Progenitor cell of endocrine pancreas (in vitro differentiated cells): ENCODE measurements at regions not wholly inside any gene's neighbourhood (a gene's known extent, or its start where the extent isn't known, plus 50 kb on each side); places are given as distances from the start of the nearest gene placed in this dataset.

Source experiments
- DNase-seq: peaks from one replicate; pipeline ENCODE4 v3.0.0; 2021; ENCODE audit warnings: low spot score; ENCODE audit not compliant: unreplicated experiment
- H3K27ac Mint-ChIP-seq: 2 replicates; pipeline ENCODE4 v1.8.0; 2021; ENCODE audit warnings: mild to moderate bottlenecking, moderate library complexity, mixed read lengths
- H3K27me3 Mint-ChIP-seq: 2 replicates; pipeline ENCODE4 v1.8.0; 2021; ENCODE audit warnings: mixed read lengths
- H3K36me3 Mint-ChIP-seq: 2 replicates; pipeline ENCODE4 v1.8.0; 2022; ENCODE audit warnings: mixed read lengths; ENCODE audit not compliant: insufficient read depth
- H3K4me1 Mint-ChIP-seq: 2 replicates; pipeline ENCODE4 v1.8.0; 2021; ENCODE audit warnings: low read depth, mixed read lengths
- H3K4me3 Mint-ChIP-seq: 2 replicates; pipeline ENCODE4 v1.8.0; 2021; ENCODE audit warnings: low read depth, mild to moderate bottlenecking, moderate library complexity, mixed read lengths
- H3K9me3 Mint-ChIP-seq: 2 replicates; pipeline ENCODE4 v1.8.0; 2021; ENCODE audit warnings: low read depth, mixed read lengths
- TF ChIP-seq, protein P1 (sequence below): fragments of 200-600 bp; sonication (generic); IDR thresholded peaks from one replicate; pipeline ENCODE4 v1.5.0; 2021; ENCODE audit warnings: antibody characterized with exemption, mild to moderate bottlenecking; ENCODE audit not compliant: unreplicated experiment

DNA sequence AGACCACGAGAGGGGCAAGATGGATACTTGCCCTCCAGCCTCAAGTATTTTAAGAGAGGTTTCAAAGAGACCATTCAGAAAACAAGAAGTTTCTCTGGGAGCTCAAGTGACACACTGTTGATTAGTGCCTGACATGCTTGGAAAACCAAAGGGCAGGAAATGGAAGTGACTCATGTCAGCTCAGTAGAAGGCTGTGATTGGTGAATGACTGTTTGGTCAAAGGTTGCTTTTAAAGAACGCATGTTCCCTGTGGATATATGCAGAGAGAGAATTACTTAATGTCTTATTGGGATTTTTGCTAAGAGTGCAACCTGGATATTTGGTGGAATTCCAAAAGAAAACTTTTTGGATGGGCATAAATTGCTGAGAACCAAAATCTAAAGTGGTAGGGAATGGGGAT lies 549.9 kb downstream of the XIRP2 start:
- Mint-ChIP-seq H3K4me1 (no peaks in the 10 kb centered on the region), H3K36me3 (peaks cover 6% of the 10 kb centered on the region), H3K4me3 (no peak overlapping the region), H3K9me3 (no peaks in the 10 kb centered on the region), H3K27me3 (no peaks in the 10 kb centered on the region), H3K27ac (no peak overlapping the region)
- TF ChIP-seq, protein P1, sequence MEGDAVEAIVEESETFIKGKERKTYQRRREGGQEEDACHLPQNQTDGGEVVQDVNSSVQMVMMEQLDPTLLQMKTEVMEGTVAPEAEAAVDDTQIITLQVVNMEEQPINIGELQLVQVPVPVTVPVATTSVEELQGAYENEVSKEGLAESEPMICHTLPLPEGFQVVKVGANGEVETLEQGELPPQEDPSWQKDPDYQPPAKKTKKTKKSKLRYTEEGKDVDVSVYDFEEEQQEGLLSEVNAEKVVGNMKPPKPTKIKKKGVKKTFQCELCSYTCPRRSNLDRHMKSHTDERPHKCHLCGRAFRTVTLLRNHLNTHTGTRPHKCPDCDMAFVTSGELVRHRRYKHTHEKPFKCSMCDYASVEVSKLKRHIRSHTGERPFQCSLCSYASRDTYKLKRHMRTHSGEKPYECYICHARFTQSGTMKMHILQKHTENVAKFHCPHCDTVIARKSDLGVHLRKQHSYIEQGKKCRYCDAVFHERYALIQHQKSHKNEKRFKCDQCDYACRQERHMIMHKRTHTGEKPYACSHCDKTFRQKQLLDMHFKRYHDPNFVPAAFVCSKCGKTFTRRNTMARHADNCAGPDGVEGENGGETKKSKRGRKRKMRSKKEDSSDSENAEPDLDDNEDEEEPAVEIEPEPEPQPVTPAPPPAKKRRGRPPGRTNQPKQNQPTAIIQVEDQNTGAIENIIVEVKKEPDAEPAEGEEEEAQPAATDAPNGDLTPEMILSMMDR: no peak
- DNase-seq: no peak

DNA sequence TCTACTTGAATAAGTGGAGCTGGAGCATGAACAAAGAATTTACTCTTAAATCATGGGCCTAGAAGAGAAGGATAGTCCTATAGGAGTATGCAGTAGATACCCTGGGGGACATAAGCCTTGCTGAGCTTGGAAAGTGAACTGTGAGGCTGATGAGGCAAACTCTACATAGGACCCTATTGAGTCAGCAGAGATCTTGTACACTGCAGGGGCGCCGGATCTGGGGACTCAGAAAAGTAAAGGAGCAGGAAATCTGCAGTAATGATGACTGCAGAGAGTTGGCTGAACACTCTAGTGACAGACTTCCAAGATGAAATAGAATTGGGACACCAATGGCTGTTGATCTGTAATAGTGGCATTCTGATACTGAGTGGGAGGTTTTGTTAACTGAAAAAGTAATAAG lies 543.7 kb downstream of the XIRP2 start:
- Mint-ChIP-seq H3K4me1 (no peaks in the 10 kb centered on the region), H3K4me3 (no peak overlapping the region), H3K27me3 (no peaks in the 10 kb centered on the region), H3K36me3 (peaks cover 2% of the 10 kb centered on the region), H3K9me3 (no peaks in the 10 kb centered on the region), H3K27ac (no peak overlapping the region)
- TF ChIP-seq, protein P1: no peak
- no peak for DNase-seq

DNA sequence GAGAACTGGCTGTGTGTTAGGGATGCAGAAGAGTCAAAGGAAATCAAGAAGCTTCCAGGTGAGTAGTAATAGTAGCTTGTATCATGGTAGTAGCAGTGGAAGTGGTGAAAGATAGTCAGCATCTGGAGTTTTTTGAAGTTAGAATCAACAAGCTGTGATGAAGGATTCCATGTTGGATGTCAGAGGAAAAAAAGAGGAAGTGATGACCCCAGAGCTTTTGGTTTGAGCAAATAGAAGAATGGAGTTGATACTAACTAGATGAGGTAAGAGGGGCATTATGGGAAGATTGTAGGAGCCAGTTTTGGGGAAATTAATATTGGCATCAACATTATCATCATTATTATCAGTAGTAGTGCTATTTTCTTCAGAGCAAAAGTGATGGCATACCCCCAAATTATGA lies 542.2 kb downstream of the XIRP2 start:
- Mint-ChIP-seq H3K27ac (no peak overlapping the region), H3K9me3 (no peaks in the 10 kb centered on the region), H3K4me1 (no peaks in the 10 kb centered on the region), H3K36me3 (peaks cover 3% of the 10 kb centered on the region), H3K27me3 (no peaks in the 10 kb centered on the region), H3K4me3 (no peak overlapping the region)
- no peak for DNase-seq
- TF ChIP-seq, protein P1: no peak

DNA sequence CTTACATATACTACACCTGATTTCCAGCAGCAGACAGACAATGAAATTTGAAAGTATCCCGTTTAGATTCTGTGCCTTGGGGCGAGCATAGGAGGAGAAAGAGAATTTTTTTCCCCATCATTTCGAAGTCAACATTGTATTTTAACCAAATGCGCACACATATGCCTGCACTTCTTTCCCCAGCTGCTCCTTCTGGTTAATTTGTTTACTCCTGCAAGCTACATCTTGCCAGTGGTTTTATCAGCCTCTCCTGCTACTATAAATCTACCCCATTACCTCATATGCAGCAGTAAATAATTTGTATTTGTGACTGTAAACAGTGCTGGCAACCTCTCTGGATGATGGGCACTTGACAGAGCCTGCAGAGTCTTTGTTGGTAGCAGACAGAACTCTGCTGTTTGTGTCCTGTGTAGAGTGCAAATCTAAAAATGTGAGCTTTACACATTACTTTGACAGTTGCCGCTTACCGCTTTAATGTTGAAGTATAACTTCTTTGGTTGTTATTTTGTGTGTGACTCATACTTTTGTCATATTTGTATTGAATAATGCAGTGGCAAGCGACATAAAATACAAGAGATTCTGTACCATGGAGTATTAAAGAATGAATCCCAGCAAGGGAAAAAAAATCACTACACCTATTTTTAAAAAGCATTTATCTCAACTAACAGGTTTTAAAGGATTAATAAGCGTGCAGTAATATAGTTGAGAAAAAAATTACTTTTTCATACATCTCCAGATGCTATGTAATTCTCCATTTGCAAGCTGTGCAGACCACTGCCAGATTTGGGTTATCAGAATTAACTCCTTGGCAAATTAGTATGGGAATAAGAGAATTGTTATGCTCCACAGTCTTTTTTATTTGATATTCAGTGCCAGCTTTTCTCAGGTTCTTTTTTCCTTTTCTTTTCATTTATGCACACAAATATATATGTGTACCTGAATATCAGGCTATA lies 536.8 kb downstream of the XIRP2 start:
- H3K4me1 Mint-ChIP-seq: peaks cover 4% of the 10 kb centered on the region
- TF ChIP-seq, protein P1: no peak
- H3K27ac Mint-ChIP-seq: no peak overlapping the region
- DNase-seq: no peak
- H3K27me3 Mint-ChIP-seq: no peaks in the 10 kb centered on the region
- H3K9me3 Mint-ChIP-seq: no peaks in the 10 kb centered on the region
- H3K4me3 Mint-ChIP-seq: no peak overlapping the region
- peaks cover 3% of the 10 kb centered on the region for H3K36me3 Mint-ChIP-seq

DNA sequence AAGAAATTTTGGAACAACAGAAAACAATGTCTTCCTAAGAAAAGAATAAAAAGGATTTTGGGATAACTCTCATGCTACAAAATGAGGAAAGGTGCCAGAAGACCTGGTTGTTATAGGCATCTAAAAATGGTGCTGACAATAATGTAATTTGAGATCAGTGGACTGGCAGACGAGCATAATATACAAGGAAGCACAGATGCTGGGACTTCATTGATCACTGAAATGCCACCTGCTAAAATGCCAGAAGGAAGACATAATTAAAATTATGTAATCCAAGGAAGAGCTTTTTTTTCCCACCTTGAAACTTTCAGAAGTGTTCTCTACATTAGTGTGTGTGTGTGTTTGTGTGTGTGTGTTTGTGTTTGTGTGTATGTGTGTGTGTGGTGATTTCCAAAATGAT lies 535.9 kb downstream of the XIRP2 start:
- TF ChIP-seq, protein P1: no peak
- Mint-ChIP-seq H3K4me3 (no peak overlapping the region), H3K27ac (peak overlapping the region; percentile 49), H3K36me3 (peaks cover 3% of the 10 kb centered on the region), H3K27me3 (no peaks in the 10 kb centered on the region), H3K4me1 (peaks cover 4% of the 10 kb centered on the region), H3K9me3 (no peaks in the 10 kb centered on the region)
- DNase-seq: no peak
